Stimulated activated CD8-positive, alpha-beta memory T cell treated with anti-CD3 and anti-CD28 coated beads, Interleukin-12 subunit alpha, Interleukin-12 subunit beta, amount 100 ng/mL, for 1 hour (primary cell): ENCODE measurements at regions not wholly inside any gene's neighbourhood (a gene's known extent, or its start where the extent isn't known, plus 50 kb on each side); places are given as distances from the start of the nearest gene placed in this dataset.
"Not testable (repeated sequence)": the region's sequence is repeated elsewhere in the genome, so short reads cannot be mapped to it uniquely, and the experiment has no call there.

Experiments
- DNase-seq: peaks from one replicate; pipeline ENCODE4 v3.0.0-alpha.2; 2020; ENCODE audit warnings: low read depth

DNA sequence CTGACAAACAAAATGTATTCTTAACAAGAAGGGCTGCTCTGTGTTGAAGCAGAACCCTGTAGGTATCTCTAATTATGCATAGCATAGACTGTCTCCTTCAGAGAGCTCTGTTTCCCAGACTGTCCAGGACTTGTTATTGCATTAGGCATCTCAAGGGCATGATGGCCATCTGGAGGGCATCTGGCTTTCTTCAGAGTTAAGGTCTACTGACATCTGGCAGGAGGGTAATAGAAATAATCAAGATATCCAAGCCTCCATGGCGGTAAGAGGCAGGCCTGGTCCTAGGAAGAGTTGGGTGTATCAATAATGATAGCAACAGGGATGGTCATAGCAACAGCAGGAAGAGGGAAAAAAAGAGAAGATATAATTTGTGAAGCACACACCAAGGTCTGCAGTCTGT is 161.2 kb downstream of the TTC8 start:
- DNase-seq, result no peak

DNA sequence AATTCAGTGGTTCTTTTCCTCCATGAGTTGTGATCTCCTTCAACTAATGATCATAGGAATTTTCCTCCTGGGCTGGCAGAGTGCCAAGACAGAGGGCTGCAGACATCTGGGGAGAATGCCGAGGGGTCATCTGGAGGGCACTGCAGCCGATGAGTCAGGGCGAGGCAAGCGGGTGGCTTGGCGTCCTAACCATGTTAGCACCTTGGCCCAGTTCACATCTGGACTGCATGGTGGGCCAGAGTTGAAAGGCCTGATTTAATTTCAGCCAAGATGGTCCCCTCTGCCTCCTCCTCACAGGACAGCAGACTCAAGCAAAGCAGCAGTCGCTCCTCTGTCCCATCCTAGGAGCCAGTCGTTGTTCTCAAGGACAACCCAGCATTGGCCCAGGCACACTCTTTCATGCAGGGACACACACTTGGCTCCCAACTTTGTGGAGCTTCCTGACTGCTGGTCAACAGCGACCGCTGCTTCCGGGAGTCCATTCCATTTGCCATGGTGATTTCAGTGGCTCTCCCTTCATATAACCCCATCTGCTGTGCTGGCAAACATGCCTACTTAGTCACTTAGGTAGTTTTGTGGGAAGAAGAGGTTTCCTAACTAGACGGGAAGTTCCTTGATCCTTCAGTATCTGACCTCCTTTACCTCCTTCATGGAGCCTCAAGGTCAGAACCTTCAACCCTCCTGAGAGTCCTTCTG is 161.8 kb downstream of the TTC8 start:
- DNase-seq, result no peak

- DNase-seq, result not testable (repeated sequence)
These were observed 162.5 kb downstream of the TTC8 start for GRCh38 chr14:88986908-88987307.

DNA sequence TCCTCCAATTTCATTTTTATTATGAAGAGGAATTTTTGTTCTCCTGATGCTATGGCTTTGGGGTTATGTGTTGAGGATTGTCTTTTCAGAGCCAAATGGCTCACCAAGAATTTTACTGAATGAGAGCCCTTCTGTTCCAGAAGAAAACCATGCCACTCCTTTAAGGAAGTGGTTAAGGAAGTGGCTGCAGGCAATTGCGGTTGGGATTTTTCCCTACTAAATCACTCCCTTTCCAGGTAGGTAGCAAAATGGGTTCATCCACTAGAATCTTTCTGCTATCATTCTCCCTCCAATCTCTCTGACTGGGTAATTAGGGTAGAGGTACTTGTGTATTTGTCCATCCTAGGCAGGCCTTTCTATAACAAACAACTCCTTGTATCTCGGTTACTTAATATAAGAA is 163.1 kb downstream of the TTC8 start:
- DNase-seq, result no peak

GRCh38 chr14:88989911-88990310 is 165.5 kb downstream of the TTC8 start:
- no peak for DNase-seq

- DNase-seq, result no peak
These were observed 166.4 kb downstream of the TTC8 start for GRCh38 chr14:88990856-88991255.

DNA sequence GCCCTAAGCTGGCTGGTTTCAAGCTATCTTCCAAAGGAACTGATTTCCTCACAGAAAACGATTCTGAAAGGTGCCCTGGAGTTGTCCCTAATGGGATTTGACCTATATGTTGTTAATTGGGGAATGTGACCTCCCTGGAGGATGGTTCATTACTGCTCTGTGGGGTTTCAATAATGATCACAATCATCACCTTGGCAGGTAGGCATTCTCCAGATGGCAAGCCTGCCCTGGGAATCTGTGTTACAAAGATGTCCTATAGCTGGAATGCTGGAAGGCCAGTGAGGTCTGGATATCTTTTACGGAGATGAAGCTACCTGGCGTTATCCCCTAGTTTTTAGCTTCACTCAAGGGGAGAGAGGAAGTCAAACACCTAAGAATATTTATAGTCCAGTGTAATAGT is 167.6 kb downstream of the TTC8 start:
- DNase-seq, result no peak

GRCh38 chr14:88993946-88994345 is 169.5 kb downstream of the TTC8 start:
- no peak for DNase-seq

DNA sequence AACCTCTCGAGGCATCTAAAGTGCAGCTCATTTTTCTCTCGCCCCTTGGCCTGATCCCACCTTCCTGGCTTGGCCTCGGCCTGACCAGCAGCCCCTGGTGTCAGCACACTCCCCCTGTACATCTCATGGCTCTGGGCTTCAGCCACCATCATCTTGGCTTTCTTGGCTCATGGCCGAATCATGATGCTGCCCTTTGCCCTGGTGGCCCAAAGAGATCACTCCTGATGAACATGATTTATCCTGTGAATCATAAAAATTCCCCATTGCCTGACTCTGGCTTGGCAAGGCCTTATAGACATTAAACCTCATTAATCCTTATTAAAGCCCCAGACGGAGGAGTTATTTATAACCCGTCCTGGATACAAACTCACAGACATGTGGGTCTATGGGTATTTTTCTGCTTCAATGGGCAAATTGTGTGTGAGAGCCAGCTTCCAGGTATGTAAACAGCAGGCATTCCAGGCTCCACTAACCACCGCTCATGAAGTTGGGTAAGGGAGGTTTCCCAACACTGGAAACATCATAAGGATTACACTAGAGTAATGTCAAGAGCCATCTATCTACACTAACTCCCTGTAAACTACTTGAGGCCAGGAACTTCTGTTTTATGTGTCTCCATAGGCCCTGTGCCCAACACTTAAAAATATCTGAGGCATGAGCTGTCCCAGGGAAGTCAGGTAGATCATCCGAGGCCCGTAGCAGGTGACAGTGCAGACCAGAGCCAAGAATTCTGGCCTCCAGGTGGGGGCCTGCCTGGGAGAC is 171.2 kb downstream of the TTC8 start:
- DNase-seq, result no peak

GRCh38 chr14:88998027-88998426 is 173.6 kb downstream of the TTC8 start:
- DNase-seq, result no peak

DNA sequence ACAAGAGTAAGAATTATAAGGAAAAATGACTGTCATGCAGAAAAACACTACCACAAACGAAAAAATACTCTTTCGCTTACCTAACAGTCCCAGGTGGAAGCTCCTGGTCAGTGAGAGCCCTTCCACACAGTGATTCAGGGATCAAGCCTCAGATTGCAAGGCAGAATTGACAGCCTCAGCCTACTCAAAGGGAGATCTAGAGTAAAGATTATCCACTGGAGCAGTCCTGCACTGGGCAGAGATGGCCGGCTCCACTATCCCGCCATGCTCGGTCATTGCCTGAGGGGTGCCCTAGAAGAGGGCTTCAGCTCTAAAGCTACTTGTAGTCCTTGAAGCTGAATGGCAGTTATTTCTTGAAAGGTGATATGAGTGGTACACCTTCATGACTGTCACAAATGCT is 174.7 kb downstream of the TTC8 start:
- DNase-seq, result no peak

- DNase-seq, result no peak
These were observed 175.8 kb downstream of the TTC8 start for GRCh38 chr14:89000007-89000942.

- DNase-seq, result no peak
These were observed 179.7 kb downstream of the TTC8 start for GRCh38 chr14:89004166-89004565.

DNA sequence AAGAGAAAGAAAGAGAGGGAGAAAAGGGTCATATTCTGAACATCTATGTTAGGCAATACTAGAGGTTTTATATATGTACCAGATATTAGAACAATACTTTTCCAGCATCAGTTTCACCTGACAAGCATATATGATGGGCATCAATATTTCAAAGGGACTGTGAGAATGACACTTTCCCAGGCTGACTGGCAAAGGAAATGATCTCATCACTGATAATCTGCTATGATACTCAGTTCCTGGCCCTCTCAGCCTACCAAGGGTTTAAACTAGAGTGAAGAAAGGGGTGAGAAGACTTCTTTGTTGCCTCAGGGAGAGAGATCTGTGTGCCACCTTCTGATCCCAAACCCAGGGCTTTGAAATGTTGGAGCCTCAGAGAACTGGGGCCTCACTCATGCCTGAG is 183.5 kb downstream of the TTC8 start:
- DNase-seq, result no peak

- DNase-seq, result no peak
These were observed 187.2 kb downstream of the TTC8 start for GRCh38 chr14:89011355-89012281.

- no peak for DNase-seq
These were observed 188.0 kb downstream of the TTC8 start for GRCh38 chr14:89012282-89013097.

GRCh38 chr14:89013098-89013504 is 188.7 kb downstream of the TTC8 start:
- DNase-seq, result no peak

DNA sequence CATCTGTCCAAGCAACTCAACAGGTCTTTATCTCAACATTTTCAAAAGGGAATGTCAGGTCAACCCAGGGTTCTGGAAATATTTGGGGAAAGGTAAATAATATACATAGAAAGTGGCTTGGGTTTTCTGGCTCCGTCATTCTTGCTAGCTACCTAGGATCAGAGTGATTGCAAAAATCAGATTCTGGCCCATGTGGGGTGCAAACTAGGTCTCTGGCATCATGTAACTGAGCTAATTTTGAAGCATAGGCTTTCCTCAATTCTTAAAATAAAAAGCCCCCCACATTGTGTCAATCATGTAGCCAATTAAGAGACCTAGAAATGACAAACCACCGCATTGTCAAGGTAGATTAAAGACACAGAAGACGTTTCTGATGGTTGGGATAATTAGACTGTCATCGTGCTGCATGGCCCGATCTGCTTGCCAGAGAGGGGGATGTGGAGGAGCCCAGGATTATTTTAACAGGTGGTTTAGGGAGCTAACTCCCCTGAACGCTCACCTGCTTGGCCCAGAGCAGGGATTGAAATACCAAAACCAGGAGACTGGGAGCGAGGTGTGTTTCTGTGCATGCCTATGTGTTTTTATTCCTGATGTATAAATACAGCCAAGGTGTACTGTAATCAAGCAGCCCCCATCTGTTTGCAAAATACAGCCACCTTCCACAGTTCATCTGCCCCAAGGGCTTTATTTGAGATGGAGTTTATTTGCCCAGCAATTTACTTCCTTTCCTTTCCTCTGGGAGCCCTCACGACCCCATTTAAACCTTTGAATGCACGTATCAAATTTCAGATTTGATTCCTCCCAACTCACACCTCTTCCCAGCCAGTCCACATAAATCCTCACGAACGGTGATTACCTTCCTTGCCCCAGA is 189.5 kb downstream of the TTC8 start:
- DNase-seq, result no peak

DNA sequence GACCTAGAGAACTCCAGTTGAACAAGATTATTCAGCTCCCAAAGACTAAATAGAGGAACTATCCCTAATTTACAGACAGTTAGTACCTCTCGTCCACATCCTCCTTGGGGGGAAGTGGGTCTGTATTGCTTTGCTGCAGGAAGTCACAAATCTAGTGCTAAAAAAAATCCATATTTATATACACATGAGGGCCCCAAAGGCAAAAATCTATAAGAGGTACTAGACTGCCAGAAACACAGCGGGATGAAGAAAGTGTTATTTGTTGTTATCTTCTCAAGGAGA is 190.1 kb downstream of the TTC8 start:
- no peak for DNase-seq

DNA sequence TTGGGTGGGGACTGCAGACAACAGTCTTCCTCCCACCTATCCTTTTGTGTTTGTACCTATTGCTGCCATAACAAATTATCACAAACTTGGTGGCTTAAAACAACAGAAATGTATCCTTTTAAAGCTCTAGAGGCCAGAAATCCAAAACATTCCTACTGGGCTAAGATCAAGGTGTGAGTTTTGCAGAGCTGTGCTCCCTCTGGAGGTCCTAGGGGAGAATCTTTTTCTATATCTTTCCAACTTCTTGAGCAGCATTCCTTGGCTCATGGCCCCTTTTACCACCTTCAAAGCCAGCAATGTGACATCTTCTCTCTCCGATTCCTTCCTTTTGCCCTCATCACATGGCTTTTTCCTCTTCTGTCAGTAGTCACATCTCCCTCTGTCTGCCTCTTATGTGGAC is 190.6 kb downstream of the TTC8 start:
- no peak for DNase-seq
